ENCODE measurements at regions not wholly inside any gene's neighbourhood (a gene's known extent, or its start where the extent isn't known, plus 50 kb on each side); places are given as distances from the start of the nearest gene placed in this dataset.
A peak's percentile ranks its signal among the peaks of the same experiment; 100 is the strongest.

GRCh38 chr7:42753811-42754363, 158.0 kb downstream of the C7orf25 start:
- Histone ChIP-seq H3K27me3 (no peaks in the 10 kb centered on the region), H3K4me1 (no peaks in the 10 kb centered on the region), H3K9me3 (no peaks in the 10 kb centered on the region), H3K4me3 (ENCODE audit: low read depth, low read length) (no peak overlapping the region), H3K36me3 (no peaks in the 10 kb centered on the region)
- DNase-seq, result no peak
- TF ChIP-seq, protein P1, sequence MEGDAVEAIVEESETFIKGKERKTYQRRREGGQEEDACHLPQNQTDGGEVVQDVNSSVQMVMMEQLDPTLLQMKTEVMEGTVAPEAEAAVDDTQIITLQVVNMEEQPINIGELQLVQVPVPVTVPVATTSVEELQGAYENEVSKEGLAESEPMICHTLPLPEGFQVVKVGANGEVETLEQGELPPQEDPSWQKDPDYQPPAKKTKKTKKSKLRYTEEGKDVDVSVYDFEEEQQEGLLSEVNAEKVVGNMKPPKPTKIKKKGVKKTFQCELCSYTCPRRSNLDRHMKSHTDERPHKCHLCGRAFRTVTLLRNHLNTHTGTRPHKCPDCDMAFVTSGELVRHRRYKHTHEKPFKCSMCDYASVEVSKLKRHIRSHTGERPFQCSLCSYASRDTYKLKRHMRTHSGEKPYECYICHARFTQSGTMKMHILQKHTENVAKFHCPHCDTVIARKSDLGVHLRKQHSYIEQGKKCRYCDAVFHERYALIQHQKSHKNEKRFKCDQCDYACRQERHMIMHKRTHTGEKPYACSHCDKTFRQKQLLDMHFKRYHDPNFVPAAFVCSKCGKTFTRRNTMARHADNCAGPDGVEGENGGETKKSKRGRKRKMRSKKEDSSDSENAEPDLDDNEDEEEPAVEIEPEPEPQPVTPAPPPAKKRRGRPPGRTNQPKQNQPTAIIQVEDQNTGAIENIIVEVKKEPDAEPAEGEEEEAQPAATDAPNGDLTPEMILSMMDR (IDR thresholded peaks at IDR 0.05; ENCODE audit: low read depth, low read length), result no peak

DNA sequence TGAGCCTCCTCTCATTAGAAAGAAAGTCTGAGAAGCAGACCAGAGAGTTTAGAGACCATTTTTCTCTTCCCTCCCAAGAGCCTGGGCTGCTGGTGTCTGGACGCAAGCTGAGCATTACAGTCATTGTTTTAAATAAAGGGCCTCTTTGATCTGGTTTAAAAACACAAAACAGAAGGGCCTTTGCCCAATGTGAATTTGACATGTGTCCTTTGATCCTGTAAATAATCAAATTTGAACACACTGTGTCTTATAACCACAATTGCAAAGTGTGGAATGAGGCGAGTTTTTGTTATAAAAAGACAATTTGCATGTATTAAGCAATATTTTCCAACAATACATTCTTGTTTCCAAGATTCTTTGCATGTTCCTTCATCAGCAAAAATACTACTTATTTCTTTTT, 158.5 kb downstream of the C7orf25 start:
- H3K9me3 ChIP-seq, result no peaks in the 10 kb centered on the region
- H3K4me1 ChIP-seq, result no peaks in the 10 kb centered on the region
- TF ChIP-seq, protein P1 (IDR thresholded peaks at IDR 0.05; ENCODE audit: low read depth, low read length), result no peak
- no peak overlapping the region for H3K4me3 ChIP-seq (ENCODE audit: low read depth, low read length)
- no peaks in the 10 kb centered on the region for H3K27me3 ChIP-seq
- no peak for DNase-seq
- no peaks in the 10 kb centered on the region for H3K36me3 ChIP-seq

GRCh38 chr7:42750172-42750571, 161.7 kb downstream of the C7orf25 start:
- DNase-seq, result no peak
- Histone ChIP-seq H3K4me1 (no peaks in the 10 kb centered on the region), H3K27me3 (no peaks in the 10 kb centered on the region), H3K36me3 (no peaks in the 10 kb centered on the region), H3K9me3 (no peaks in the 10 kb centered on the region), H3K4me3 (ENCODE audit: low read depth, low read length) (no peak overlapping the region)
- TF ChIP-seq, protein P1 (IDR thresholded peaks at IDR 0.05; ENCODE audit: low read depth, low read length), result no peak

DNA sequence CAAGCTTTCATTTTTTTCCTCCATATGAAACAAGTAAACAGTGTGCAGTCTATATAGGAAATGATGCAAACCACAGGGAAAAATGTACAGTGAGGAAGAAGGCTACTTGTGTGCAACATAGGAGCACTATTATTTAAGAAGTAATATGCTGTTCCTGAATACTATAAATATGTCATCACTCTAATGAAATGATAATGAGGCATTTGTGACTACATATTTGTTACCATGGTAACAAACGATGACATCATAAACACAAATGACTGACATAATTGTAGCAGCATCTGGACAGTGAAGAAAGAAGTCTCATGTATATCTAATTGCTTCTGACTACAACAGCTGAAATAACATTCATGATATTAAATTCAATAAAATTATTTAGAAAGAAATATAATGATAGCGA, 164.8 kb downstream of the C7orf25 start:
- H3K36me3 ChIP-seq, result no peaks in the 10 kb centered on the region
- H3K27me3 ChIP-seq, result no peaks in the 10 kb centered on the region
- H3K4me1 ChIP-seq, result no peaks in the 10 kb centered on the region
- no peak overlapping the region for H3K4me3 ChIP-seq (ENCODE audit: low read depth, low read length)
- TF ChIP-seq, protein P1 (IDR thresholded peaks at IDR 0.05; ENCODE audit: low read depth, low read length), result no peak
- no peak for DNase-seq
- no peaks in the 10 kb centered on the region for H3K9me3 ChIP-seq

GRCh38 chr7:42746214-42746613, 165.7 kb downstream of the C7orf25 start:
- TF ChIP-seq, protein P1 (IDR thresholded peaks at IDR 0.05; ENCODE audit: low read depth, low read length), result no peak
- H3K4me1 ChIP-seq, result no peaks in the 10 kb centered on the region
- H3K27me3 ChIP-seq, result no peaks in the 10 kb centered on the region

DNA sequence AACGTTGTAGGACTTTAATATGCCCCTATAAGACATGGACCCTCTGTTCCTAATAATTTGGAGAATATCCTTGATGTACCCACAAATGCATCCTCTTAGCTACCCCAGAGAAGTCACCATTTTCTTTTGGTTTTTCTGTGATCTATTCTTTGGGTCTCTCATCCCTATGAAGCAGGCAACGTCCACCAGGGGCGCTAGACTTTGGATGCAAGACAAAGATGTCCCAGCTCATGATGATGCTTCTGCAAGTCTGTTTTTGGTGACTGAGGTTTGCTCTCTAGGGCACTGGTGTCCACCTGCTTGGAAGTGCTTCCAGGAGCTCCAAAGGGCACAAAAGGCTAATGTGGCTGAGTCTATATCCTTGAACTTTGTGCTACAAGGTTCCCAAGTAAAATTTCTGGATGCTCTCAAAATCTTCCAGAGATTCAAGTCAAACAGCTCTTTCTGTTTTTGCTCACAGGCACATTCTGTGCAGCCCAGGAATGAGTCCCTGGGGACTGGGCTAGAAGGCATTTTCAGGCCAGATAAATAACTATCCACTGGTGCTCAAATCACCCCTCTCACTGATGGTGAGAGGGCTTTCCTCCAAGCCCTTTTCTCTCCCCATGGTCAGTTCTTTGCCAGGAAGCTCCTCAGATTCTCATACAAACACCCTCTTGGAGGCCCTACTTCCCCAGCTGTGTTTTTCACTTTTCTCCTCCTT, 166.4 kb downstream of the C7orf25 start:
- H3K27me3 ChIP-seq, result no peaks in the 10 kb centered on the region
- no peaks in the 10 kb centered on the region for H3K36me3 ChIP-seq
- TF ChIP-seq, protein P1 (IDR thresholded peaks at IDR 0.05; ENCODE audit: low read depth, low read length), result peak; percentile 79
- no peaks in the 10 kb centered on the region for H3K4me1 ChIP-seq
- H3K9me3 ChIP-seq, result no peaks in the 10 kb centered on the region
- DNase-seq, result peak; percentile 58
- H3K4me3 ChIP-seq (ENCODE audit: low read depth, low read length), result no peak overlapping the region

More at GRCh38 chr7:42746214-42746613, 165.7 kb downstream of the C7orf25 start:
- no peak overlapping the region for H3K4me3 ChIP-seq (ENCODE audit: low read depth, low read length)
- no peaks in the 10 kb centered on the region for H3K9me3 ChIP-seq
- H3K36me3 ChIP-seq, result no peaks in the 10 kb centered on the region
- DNase-seq, result no peak
